Kidney tubule cell (primary cell): ENCODE measurements at regions not wholly inside any gene's neighbourhood (a gene's known extent, or its start where the extent isn't known, plus 50 kb on each side); places are given as distances from the start of the nearest gene placed in this dataset.
A peak's percentile ranks its signal among the peaks of the same experiment; 100 is the strongest.

Source experiments
- DNase-seq: peaks from one replicate; pipeline ENCODE4 v3.0.0-alpha.2; 2018; ENCODE audit warnings: low spot score

DNA sequence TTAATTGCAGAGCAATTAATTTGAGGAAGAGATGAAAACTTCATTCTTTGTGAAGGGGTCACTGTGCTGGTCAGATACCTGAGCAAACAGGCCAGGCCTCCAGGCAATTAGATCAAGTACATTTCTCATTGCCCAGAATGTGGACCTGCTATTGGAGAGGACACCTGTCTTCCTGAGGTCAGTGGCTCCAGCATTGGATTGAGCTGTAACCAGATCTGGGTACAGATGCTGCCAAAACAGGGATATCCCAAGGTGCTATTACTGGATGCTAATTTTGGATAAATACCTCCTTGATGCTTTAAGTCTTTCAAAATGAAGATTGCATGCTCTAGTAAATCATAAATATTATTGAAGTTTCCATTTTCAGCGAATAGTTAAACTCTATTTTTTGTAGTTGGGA, 131.5 kb downstream of the FAM161A start:
- DNase-seq = no peak

DNA sequence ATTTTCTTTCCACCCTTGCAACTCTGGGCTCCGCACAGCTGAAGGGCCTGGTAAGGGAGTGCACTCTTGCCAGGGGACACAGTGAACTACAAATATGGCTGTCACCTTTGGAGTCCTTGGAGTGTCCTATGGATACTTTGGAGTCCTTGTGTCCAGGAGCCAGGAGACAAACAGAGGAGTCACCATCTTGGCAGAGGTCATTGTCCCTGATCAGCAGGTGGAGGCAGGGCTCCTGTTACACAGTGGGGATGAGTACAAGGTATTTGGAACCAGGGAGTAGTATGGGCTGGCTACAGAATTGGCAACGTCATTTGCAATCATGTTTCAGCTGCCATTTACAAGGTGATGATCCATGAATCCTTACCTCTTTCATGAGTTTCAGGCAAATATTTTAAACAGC, 132.5 kb downstream of the FAM161A start:
- no peak for DNase-seq

DNA sequence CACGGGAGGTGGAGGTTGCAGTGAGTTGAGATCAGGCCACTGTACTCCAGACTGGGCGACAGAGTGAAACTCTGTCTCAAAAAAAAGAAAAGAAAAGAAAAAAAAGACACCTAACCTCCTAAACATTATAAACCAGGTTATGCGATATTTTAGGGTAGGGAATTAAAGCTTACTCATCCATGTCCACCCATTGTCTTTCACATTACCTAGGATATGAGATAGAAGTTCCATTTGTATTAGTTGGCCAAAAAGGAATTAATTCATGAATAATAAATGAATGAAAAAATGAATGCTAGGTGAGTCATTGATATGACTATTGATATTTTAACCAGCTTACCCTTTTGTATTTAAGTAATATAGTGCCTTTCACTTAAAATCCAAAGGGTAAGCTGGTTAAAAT, 132.9 kb downstream of the FAM161A start:
- peak; percentile 23 for DNase-seq

DNA sequence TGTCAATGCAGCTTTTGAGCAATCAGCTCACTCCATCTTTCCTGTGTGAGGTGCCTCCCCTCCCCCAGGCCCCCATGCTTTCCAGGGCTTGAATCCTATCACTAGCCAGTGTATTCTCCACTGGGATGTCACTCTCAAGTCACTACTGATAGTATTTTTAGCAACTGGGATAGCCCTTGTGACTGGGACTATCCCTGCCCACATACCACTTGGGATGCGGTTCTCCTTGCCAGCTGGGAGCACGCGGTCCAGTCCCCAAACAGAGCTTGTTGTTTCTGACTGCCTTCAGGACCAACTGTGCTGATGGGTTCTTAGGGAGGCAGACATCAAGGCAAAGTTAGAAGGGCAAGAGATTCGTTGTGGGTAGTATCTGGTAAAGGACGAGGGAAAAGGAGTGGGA, 134.9 kb downstream of the FAM161A start:
- DNase-seq = no peak

- DNase-seq = no peak
Measured at GRCh38 chr2:61715506-61715905, 138.4 kb downstream of the FAM161A start.

DNA sequence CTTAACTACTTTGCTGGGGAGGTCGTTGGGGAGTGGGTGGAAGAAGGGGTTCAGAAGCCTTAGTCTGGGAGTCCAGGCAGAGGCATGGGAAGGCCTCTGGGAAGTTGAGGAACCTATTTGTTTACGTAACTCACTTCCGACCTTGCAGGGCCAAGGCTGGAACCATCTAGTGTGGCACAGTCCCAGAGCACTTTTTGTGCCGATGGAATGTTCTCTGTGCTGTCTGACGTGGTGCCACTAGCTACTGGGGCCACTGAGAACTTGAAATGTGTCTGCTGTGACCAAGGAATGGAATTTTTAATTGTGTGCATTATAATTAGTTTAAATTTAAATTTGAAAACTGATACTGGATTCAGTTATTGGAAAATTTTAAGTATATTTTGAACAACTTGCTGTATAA, 139.7 kb downstream of the FAM161A start:
- DNase-seq = no peak

GRCh38 chr2:61713457-61713856, 140.4 kb downstream of the FAM161A start:
- no peak for DNase-seq

DNA sequence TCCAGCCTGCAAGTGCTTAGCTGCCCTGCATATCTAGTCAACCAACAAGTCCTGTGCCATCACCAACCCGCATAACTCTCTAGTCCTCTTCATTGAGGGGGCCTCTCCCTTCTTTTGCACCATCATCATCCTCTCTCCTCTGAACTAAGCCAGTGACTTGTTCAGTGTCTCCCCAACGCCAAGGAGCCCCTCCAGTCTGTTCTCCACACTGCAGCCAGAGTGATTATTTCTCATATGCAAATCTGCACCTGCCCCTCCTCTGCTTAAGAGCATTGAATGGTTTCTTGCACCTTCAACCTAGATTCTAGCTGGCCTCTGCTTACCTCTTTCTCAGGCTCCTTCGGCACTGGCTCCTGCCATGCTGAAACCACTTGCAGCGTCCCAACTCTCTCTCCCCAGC, 141.8 kb downstream of the FAM161A start:
- no peak for DNase-seq

DNA sequence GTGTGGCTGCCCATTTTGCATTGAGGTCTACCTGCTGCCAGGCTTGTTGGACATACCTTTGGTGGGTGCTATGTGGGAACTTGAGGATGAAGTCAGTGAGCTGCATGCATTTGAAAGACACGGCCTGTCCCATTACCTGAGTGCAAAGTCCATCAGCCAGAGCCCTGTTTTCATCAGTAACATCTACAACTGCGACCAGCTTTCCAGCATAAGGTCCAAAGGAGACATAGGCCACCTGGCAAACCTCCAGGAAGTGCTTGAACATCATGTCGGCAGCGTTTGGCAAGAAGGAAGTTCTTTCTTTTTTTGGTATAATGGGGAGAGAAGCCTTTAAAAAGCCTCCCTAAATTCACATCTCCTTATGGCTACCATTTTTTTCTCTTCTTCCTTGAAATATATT, 143.1 kb downstream of the FAM161A start:
- DNase-seq = no peak

DNA sequence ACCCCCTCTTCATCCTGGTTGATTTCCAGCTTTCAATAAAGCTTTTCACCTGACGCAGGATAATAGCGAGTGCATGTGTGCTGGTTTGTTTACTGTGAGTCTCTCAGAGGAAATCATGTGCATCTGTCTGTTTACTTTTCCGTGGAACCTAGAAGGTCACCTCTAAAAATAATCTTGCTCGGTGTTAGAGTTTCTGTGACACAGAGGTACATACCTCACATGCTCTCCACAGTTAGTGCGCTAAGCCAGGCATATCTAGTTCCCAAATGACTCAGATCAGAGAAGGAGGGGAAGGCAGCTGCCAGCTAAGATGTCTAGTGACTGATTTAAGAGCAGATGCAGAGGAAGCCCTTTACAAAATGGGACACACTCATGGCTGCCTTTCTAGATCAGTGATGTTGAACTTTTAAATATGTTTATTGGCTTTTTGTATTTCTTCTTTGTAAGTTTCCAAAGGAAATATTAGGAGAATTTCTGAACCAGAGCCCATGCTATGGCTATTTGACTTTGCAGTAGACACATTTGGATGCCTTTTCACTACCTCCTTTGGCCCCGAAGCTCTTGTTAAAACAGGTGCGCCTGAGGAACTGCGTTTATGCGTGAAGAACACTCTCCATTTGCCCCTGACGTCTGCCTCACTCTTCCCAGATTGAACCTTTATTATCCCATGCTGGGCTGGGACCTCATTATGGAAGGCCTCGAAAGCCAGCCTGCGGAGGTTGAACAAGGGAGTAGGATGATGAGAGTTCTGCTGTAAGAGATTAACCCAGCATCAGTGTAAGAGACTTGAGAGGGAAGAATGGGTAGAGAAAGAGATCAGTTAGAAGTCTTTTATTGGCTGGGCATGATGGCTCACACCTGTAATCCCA, 145.6 kb downstream of the FAM161A start:
- peak; percentile 92 for DNase-seq

DNA sequence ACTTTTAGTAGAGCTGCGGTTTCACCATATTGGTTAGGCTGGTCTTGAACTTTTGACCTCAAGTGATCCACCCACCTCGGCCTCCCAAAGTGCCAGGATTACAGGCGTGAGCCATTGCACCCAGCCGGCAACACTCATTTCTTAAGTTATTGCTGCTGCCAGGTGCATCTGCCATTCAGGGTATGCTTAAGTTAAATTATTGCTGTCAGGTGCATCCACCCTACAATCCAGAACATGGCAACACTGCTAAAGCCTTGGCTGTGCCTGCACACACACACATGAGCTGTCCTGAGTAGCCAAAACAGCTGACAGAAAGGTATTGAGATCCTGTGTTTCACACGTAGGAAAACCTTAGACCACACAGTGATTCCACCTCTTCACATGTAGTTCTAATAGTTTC, 148.2 kb downstream of the FAM161A start:
- DNase-seq = no peak

DNA sequence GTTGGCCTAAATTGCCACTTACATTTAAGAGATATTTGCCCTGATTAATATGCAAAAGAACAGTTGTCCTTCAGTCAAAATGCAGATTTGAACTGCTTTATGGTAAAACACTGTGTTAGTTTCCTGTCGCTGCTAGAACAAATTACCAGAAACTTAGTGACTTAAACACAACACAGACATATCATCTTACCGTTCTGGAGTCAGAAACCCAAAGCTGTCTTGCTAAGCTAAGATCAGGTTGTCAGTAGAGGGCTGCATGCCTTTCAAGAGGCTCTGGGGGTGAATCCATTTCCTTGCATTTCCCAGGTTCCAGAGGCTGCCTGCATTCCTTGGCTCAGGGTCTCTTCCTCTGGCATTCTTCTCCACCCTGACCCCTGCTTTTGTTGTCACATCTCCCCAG, 149.5 kb downstream of the FAM161A start:
- DNase-seq = no peak

- no peak for DNase-seq
Measured at GRCh38 chr2:61702088-61702467, 151.8 kb downstream of the FAM161A start.

GRCh38 chr2:61700464-61700863, 153.4 kb downstream of the FAM161A start:
- no peak for DNase-seq

DNA sequence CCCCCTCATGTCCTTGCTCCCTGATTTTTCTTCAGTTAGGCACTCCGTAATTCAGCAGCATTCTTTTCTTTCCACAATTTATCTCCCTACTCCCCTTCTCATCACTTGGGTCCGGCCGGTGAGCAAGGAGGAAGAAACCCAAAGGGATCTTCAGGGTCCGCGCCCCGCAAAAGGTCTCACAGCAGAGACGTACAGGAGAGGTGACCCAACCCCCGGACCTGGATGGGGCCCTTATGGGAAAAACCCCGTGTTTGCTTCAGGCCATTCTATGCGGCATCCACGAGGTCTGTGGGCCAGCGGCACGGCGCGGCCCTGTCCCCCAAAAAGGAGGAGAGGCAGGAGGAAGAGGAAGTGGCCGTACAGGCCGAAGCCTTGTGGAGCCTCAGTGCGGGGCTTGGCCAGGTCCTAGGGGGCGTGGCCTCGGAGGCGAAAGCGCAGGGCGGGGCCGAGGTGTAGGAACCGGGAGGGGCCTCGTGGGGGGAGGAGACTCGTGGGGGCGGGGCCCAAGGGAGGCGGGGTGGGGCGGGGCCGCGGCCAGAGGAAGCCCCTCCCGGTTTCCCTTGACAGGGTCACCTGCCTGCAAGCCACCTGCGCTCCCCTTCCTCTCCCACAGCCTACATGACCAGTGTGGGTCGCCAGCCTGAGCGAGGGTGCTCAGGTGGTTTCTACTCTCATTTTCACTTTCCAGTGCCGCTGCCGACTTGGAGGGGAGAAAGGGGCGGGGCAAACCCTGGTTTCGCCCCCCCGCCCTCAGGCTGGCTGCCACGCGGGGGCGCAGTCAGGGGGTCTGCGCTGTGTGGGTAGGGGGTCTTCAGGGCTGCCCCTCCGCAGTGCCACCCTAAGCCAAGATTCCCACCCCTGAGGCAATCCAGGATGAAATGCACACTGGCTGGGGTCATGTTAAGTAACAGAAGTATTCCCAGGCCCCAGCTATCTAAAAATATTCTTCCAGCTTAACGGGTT, 156.4 kb upstream of the XPO1 start:
- DNase-seq = peak; percentile 91

DNA sequence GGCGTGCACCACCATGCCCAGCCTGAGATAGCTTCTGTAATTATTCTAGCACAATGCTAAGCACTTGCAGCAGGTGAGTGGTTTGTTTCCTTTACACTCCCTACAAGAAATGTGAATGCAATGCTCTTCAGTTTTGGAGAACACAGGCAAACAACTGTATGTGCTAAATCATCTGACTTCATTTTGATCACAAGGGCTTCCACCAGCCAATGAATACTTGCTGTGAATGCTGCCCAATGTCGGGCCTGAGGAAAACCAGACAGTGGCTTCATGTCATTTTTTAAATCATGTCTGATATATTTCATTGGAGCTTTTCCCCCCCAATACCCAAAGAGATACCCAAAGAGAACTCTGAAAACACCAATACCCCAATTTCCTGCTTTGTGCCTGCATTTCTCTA, 155.6 kb upstream of the XPO1 start:
- DNase-seq = no peak

- no peak for DNase-seq
Measured at GRCh38 chr2:61690078-61690596, 152.0 kb upstream of the XPO1 start.

GRCh38 chr2:61689568-61689967, 151.4 kb upstream of the XPO1 start:
- DNase-seq = no peak

DNA sequence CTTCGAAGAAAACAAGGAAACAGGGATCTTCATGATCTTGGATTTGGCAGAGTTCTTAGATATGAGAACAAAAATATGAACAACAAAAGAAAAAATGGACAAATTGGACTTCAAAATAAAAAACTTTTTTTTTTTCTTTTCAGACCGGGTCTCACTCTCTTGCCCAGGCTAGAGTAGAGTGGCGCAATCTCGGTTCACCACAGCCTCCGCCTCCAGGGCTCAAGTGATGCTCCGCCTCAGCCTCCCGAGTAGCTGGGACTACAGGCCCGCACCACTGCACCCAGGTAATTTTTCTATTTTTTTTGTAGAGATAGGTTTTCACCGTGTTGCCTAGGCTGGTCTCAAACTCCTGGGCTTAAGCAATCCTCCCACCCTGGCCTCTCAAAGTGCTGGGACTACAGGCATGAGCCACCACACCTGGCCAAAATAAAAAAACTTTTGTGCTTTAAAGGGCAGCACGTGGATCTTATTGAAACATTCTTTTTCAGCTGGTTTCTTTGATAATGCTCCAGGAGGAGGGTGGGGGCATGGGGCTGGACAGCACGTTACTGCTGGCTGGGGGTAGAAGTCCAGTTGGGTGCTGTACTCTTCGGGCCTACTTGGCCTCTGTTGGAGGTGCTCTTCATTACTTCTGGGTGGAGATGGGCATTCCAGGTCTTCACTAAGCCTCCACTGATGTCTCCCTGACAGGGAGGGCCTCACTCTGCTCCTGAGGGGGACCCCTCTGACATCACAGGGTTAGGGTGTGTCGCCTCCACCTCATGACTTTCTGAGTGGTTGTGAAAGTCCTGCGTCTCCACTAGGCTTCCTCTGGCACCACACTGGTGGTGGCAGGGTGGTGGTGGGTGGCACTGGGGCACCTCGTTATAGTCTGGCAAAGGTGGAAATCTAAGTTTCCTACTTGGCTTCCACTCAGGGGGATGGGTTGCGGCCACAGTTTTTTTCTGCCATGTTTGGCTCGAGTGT, 150.5 kb upstream of the XPO1 start:
- no peak for DNase-seq

DNA sequence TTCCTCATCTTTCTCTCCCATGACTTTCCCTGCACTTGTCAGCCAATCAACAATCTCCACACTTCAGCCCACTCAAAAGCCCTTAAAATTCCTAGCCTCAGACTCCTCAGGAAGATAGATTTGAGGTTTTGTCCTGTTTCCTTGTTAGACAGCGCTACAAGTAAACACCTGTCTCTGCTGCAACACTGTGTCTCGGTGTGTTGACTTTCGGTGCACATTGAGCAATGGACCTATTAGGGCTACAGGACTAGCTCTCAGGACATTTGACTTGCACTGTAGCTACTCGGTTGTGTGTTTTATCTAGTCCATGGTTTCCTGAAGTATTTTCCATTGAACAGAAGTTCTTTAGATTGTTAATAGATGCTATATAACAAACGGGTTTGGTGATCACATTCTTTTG, 140.9 kb upstream of the XPO1 start:
- no peak for DNase-seq

DNA sequence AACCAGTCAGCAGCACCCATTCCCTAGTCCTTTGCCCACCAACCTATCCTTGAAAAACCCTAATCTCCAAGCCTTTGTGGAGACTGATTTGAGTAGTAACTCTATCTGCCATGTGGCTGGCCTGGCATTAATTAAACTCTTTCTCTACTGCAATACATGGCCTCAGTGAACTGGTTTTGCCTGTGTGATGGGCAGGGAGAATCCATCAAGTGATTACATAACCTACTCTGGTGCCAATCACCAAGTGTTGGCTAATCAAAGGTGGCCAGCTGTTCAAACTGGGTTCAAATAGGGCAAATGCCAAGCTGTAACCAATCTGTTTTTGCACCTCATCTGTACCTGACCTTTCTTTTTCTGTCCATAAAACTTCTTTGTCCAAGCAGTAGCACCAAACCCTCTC, 139.8 kb upstream of the XPO1 start:
- no peak for DNase-seq

DNA sequence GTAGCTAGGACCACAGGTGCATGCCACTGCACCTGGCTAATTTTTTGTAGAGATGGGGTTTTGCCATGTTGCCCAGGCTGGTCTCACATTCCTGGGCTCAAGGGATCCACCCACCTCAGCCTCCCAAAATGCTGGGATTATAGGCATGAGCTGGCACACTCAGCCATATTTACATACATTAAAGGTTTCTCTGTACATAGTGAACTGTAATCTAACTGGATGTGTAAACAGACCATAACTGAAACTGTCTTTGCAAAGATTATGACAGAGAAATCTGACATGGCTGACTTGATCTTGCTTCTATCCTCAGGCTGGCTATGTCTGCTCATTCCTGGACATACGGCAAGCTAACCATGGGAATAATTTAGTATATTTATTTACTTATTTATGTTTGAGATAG, 139.2 kb upstream of the XPO1 start:
- DNase-seq = no peak
